Hepatocyte (in vitro differentiated cells): ENCODE measurements at regions not wholly inside any gene's neighbourhood (a gene's known extent, or its start where the extent isn't known, plus 50 kb on each side); places are given as distances from the start of the nearest gene placed in this dataset.

Source experiments
- DNase-seq: peaks from one replicate; pipeline ENCODE4 v3.0.0-alpha.2; 2016; ENCODE audit warnings: low spot score
- H2AFZ ChIP-seq: fragments of 200-600 bp; sonication (generic); 2 replicates; pipeline ENCODE4 v1.6.0; 2016; ENCODE audit warnings: antibody characterized with exemption, mild to moderate bottlenecking
- H3K27ac ChIP-seq: fragments of 200-600 bp; sonication (generic); 2 replicates; pipeline ENCODE4 v1.5.1; 2016; ENCODE audit warnings: mild to moderate bottlenecking
- H3K27me3 ChIP-seq: fragments of 200-600 bp; sonication (generic); 2 replicates; pipeline ENCODE4 v1.6.1; 2016
- H3K36me3 ChIP-seq: fragments of 200-600 bp; sonication (generic); replicated peaks from 2 replicates; pipeline ENCODE4 v1.5.1; 2016; ENCODE audit warnings: low read depth; ENCODE audit not compliant: insufficient read depth
- H3K4me1 ChIP-seq: fragments of 200-600 bp; sonication (generic); 2 replicates; pipeline ENCODE4 v1.5.1; 2016; ENCODE audit warnings: mild to moderate bottlenecking, moderate library complexity; ENCODE audit not compliant: insufficient read depth
- H3K4me2 ChIP-seq: fragments of 200-600 bp; sonication (generic); 2 replicates; pipeline ENCODE4 v1.6.0; 2016
- H3K4me3 ChIP-seq: fragments of 200-600 bp; sonication (generic); 2 replicates; pipeline ENCODE4 v1.5.1; 2016; ENCODE audit warnings: mild to moderate bottlenecking
- H3K79me2 ChIP-seq: fragments of 200-600 bp; sonication (generic); 2 replicates; pipeline ENCODE4 v1.6.0; 2017; ENCODE audit warnings: mild to moderate bottlenecking
- H3K9me2 ChIP-seq: fragments of 200-600 bp; sonication (generic); replicated peaks from 2 replicates; pipeline ENCODE4 v1.6.0; 2017; ENCODE audit warnings: mild to moderate bottlenecking; ENCODE audit not compliant: insufficient read depth
- H3K9me3 ChIP-seq: fragments of 200-600 bp; sonication (generic); 2 replicates; pipeline ENCODE4 v1.5.1; 2016; ENCODE audit warnings: low read depth, mild to moderate bottlenecking
- H4K20me1 ChIP-seq: fragments of 200-600 bp; sonication (generic); 2 replicates; pipeline ENCODE4 v1.6.0; 2016; ENCODE audit warnings: mild to moderate bottlenecking; ENCODE audit not compliant: insufficient read depth, poor library complexity, severe bottlenecking
- EZH2 ChIP-seq: fragments of 200-600 bp; sonication (generic); IDR thresholded peaks from 2 replicates; pipeline ENCODE4 v1.6.1; 2016; ENCODE audit warnings: antibody characterized with exemption, mild to moderate bottlenecking, borderline replicate concordance
- EZH2phosphoT487 ChIP-seq: fragments of 200-600 bp; sonication (generic); IDR thresholded peaks from one replicate; pipeline ENCODE4 v1.6.1; 2018; ENCODE audit warnings: antibody characterized with exemption, mild to moderate bottlenecking, low read depth, moderate library complexity; ENCODE audit not compliant: unreplicated experiment, severe bottlenecking
- WGBS: methylation state at CpG from one replicate; pipeline ENCODE4 v1.1.6; 2016; ENCODE audit warnings: low lambda C conversion rate; ENCODE audit errors: missing lambda C conversion rate; 5-methylcytosine and 5-hydroxymethylcytosine counted together
- TF ChIP-seq, protein P1 (sequence below): fragments of 200-600 bp; sonication (generic); IDR thresholded peaks from 2 replicates; pipeline ENCODE4 v1.5.1; 2016; ENCODE audit warnings: antibody characterized with exemption, mild to moderate bottlenecking; ENCODE audit not compliant: poor library complexity

DNA sequence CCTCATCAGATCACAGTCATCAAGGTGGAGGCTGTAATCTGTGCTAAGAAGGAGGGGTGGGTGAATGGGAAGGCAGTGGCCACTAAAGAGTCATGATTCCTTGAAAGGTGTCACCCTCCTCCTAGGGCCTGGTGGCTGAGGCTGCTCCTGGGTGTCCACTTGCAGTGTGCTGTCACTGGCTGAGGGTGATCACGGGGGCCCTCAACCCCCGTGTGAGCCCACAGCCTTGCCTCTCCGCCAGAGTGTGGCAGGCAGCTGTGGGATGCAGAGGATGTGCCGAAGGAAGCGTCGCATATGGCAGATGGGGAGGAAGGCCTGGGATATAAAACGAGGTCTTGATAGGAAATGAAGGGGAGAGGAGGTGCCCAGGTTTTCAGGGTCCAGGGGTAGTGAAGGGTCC lies 476.5 kb downstream of the PTPRU start:
- H3K4me1 ChIP-seq: no peaks in the 10 kb centered on the region
- no peak overlapping the region for H3K4me3 ChIP-seq
- H3K27ac ChIP-seq: no peak overlapping the region
- no peaks in the 10 kb centered on the region for H3K9me3 ChIP-seq
- no peak overlapping the region for H3K4me2 ChIP-seq
- DNase-seq: no peak
- no peaks in the 10 kb centered on the region for H3K36me3 ChIP-seq
- H2AFZ ChIP-seq: no peak overlapping the region
- 91% methylated on average over 7 of the region's 7 CpGs for WGBS
- no peaks in the 10 kb centered on the region for H3K27me3 ChIP-seq
- TF ChIP-seq, protein P1, sequence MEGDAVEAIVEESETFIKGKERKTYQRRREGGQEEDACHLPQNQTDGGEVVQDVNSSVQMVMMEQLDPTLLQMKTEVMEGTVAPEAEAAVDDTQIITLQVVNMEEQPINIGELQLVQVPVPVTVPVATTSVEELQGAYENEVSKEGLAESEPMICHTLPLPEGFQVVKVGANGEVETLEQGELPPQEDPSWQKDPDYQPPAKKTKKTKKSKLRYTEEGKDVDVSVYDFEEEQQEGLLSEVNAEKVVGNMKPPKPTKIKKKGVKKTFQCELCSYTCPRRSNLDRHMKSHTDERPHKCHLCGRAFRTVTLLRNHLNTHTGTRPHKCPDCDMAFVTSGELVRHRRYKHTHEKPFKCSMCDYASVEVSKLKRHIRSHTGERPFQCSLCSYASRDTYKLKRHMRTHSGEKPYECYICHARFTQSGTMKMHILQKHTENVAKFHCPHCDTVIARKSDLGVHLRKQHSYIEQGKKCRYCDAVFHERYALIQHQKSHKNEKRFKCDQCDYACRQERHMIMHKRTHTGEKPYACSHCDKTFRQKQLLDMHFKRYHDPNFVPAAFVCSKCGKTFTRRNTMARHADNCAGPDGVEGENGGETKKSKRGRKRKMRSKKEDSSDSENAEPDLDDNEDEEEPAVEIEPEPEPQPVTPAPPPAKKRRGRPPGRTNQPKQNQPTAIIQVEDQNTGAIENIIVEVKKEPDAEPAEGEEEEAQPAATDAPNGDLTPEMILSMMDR: no peak
- TF ChIP-seq EZH2phosphoT487 (no peak), EZH2 (no peak)
- H3K9me2 ChIP-seq: no peaks in the 10 kb centered on the region
- H3K79me2 ChIP-seq: no peaks in the 10 kb centered on the region
- no peaks in the 10 kb centered on the region for H4K20me1 ChIP-seq

DNA sequence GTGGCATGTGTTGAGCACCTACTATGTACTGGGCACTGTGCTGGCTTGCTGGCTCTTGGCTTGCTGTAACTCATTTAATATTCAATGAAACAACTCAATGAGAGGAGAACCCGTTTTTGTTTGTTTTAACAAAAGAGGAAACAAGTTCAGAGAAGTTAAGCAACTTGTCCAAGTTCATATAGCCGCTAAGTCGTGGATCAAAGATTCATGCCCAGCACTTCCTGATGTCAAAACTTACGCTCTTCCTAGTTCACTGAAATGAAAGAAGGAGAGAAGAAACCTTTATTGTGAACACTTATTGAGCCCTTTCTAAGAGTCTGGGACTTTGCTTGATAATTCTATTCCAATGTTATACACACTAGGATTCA lies 475.9 kb downstream of the PTPRU start:
- no peak for DNase-seq
- H3K4me3 ChIP-seq: no peak overlapping the region
- H3K9me3 ChIP-seq: no peaks in the 10 kb centered on the region
- H2AFZ ChIP-seq: no peak overlapping the region
- no peaks in the 10 kb centered on the region for H4K20me1 ChIP-seq
- no peaks in the 10 kb centered on the region for H3K27me3 ChIP-seq
- no peaks in the 10 kb centered on the region for H3K36me3 ChIP-seq
- H3K9me2 ChIP-seq: no peaks in the 10 kb centered on the region
- no peak overlapping the region for H3K27ac ChIP-seq
- H3K4me2 ChIP-seq: no peak overlapping the region
- H3K4me1 ChIP-seq: no peaks in the 10 kb centered on the region
- H3K79me2 ChIP-seq: no peaks in the 10 kb centered on the region
- TF ChIP-seq, protein P1: no peak
- TF ChIP-seq EZH2phosphoT487 (no peak), EZH2 (no peak)
- 77% methylated on average over 4 of the region's 4 CpGs for WGBS

DNA sequence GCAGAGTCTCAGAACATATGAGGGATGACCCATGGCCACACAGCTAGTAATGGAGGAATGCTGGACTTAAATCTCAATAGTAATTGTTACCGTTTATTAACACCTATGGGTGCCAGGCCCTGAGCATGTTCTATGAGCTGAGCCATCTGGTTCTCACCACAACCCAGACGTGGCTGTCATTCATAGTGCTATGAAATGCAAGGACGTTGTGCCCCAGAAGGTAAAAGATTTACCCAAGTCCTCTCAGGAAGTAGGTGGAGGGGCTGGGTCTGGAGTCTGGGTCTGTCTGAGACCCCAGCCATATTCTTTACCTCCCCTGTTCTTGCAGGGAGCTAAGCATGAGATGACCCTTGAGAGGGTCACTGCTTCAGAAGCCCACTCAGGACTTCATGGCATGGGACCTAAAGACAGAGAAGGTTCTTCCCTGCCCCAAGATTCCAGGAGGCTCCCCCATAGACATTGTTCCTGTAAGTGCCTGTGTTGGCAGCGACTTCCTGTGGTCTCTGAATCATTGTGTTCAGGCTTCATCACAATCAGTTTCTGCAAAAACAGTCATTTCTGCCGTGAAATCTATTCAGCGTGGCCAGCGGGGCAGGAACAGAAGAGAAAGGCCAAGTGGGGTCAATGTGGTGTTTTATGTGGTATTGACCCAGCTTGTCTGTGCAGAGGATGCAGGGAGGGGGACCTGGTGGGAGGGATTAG lies 475.4 kb downstream of the PTPRU start:
- Histone ChIP-seq H3K36me3 (no peaks in the 10 kb centered on the region), H3K4me3 (no peak overlapping the region), H2AFZ (no peak overlapping the region), H3K27me3 (peaks cover 3% of the 10 kb centered on the region), H3K79me2 (no peaks in the 10 kb centered on the region), H3K9me3 (no peaks in the 10 kb centered on the region), H3K4me2 (no peak overlapping the region), H4K20me1 (no peaks in the 10 kb centered on the region), H3K4me1 (no peaks in the 10 kb centered on the region), H3K27ac (no peak overlapping the region), H3K9me2 (no peaks in the 10 kb centered on the region)
- DNase-seq: no peak
- no peak for TF ChIP-seq EZH2phosphoT487
- TF ChIP-seq EZH2: no peak
- TF ChIP-seq, protein P1: no peak
- 89% methylated on average over 7 of the region's 7 CpGs for WGBS
